Vagina (tissue), 2 donors: ENCODE measurements at regions not wholly inside any gene's neighbourhood (a gene's known extent, or its start where the extent isn't known, plus 50 kb on each side); places are given as distances from the start of the nearest gene placed in this dataset.

ENCODE experiments used
- POLR2AphosphoS5 ChIP-seq, 2 donors: sonication (generic); formaldehyde crosslinking; IDR thresholded peaks; one replicate each; pipeline ENCODE4 v1.9.0; 2017; ENCODE audit warnings: antibody characterized with exemption in 2 of 2, mild to moderate bottlenecking in 2 of 2, low read depth in 1 of 2; ENCODE audit not compliant: insufficient read depth in 1 of 2
- TF ChIP-seq, protein P1 (sequence below), 3 experiments: fragments of 450-650 bp in 2 of 3; fragments of 200-600 bp in 1 of 3; sonication (generic) in 1 of 3; IDR thresholded peaks; one replicate each; pipeline ENCODE4 v1.5.1; 2017 to 2019; ENCODE audit warnings: antibody characterized with exemption in 3 of 3, mild to moderate bottlenecking in 2 of 3, moderate library complexity in 2 of 3

DNA sequence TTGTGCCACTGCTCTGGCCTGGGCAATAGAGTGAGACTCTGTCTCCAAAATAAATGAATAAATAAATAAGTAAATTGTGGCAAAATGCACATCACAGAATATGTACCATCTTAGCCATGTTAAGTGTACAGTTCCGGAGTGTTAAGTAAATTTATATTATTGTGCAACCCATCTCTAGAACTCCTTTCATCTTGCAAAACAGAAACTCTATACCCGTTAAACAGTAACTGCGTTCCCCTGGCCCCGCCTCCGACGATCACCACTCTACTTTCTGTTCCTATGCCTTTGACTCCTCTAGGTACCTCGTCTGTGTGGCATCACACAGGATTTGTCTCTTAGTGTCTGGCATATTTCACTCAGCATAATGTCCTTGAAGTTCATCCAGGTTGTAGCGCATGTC is 356.4 kb upstream of the FOXK1 start:
- TF ChIP-seq, protein P1, sequence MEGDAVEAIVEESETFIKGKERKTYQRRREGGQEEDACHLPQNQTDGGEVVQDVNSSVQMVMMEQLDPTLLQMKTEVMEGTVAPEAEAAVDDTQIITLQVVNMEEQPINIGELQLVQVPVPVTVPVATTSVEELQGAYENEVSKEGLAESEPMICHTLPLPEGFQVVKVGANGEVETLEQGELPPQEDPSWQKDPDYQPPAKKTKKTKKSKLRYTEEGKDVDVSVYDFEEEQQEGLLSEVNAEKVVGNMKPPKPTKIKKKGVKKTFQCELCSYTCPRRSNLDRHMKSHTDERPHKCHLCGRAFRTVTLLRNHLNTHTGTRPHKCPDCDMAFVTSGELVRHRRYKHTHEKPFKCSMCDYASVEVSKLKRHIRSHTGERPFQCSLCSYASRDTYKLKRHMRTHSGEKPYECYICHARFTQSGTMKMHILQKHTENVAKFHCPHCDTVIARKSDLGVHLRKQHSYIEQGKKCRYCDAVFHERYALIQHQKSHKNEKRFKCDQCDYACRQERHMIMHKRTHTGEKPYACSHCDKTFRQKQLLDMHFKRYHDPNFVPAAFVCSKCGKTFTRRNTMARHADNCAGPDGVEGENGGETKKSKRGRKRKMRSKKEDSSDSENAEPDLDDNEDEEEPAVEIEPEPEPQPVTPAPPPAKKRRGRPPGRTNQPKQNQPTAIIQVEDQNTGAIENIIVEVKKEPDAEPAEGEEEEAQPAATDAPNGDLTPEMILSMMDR (IDR thresholded peaks at IDR 0.05), result no peak
- no peak for TF ChIP-seq POLR2AphosphoS5 (IDR thresholded peaks at IDR 0.05; ENCODE audit: insufficient read depth in 1 of 2, low read depth in 1 of 2)
